Small intestine (tissue), 7 donors: ENCODE measurements at regions not wholly inside any gene's neighbourhood (a gene's known extent, or its start where the extent isn't known, plus 50 kb on each side); places are given as distances from the start of the nearest gene placed in this dataset.
"Not testable (repeated sequence)": the region's sequence is repeated elsewhere in the genome, so short reads cannot be mapped to it uniquely, and the experiment has no call there.

ENCODE experiments used
- DNase-seq, 2 donors: peaks; one replicate each; pipeline versions ENCODE4 v3.0.0 to v3.0.0-alpha.2; 2013
- FAIRE-seq: peaks from 2 replicates; lab custom pipeline; 2012; peaks lifted over from hg19 to GRCh38; lab: Jason Lieb, UNC
- H3K27ac ChIP-seq, 3 donors: one replicate each; pipeline ENCODE4 v1.5.1; 2013; ENCODE audit warnings: low read length in 2 of 3, mild to moderate bottlenecking in 2 of 3, control low read depth in 1 of 3, inconsistent platforms in 1 of 3, low read depth in 1 of 3, moderate library complexity in 1 of 3
- H3K27me3 ChIP-seq, 3 donors: one replicate each; pipeline ENCODE4 v1.6.1; 2013; ENCODE audit warnings: low read length in 3 of 3, inconsistent platforms in 1 of 3; ENCODE audit not compliant: control insufficient read depth in 3 of 3, insufficient read depth in 3 of 3
- H3K36me3 ChIP-seq, 3 donors: one replicate each; pipeline ENCODE4 v1.6.1; 2013; ENCODE audit warnings: low read length in 3 of 3, inconsistent platforms in 1 of 3, low read depth in 1 of 3, mild to moderate bottlenecking in 1 of 3, moderate library complexity in 1 of 3; ENCODE audit not compliant: control insufficient read depth in 3 of 3, insufficient read depth in 2 of 3
- H3K4me1 ChIP-seq, 3 donors: one replicate each; pipeline ENCODE4 v1.6.1; 2013; ENCODE audit warnings: low read length in 2 of 3, inconsistent platforms in 1 of 3, low read depth in 1 of 3, mild to moderate bottlenecking in 1 of 3, moderate library complexity in 1 of 3; ENCODE audit not compliant: control insufficient read depth in 3 of 3, insufficient read depth in 2 of 3
- H3K4me3 ChIP-seq, 3 donors: one replicate each; pipeline ENCODE4 v1.5.1; 2013; ENCODE audit warnings: low read length in 3 of 3, control low read depth in 1 of 3, inconsistent platforms in 1 of 3, low read depth in 1 of 3, mild to moderate bottlenecking in 1 of 3, moderate library complexity in 1 of 3
- H3K9me3 ChIP-seq, 2 donors: one replicate each; pipeline ENCODE4 v1.6.1; 2013; ENCODE audit warnings: low read depth in 1 of 2, low read length in 1 of 2; ENCODE audit not compliant: control insufficient read depth in 2 of 2, insufficient read depth in 1 of 2
- WGBS, 3 donors: extraction: QIAGEN DNeasy Blood & Tissue Kit; methylation state at CpG; one replicate each; pipeline ENCODE4 v1.1.7; 2013; 5-methylcytosine and 5-hydroxymethylcytosine counted together
- donor health status: healthy with polysubstance abuse.
- donor health status: control.
- donor health status: control.
- donor health status: Bipolar disorder and iron deficiency.
- donor health status: healthy.

- Histone ChIP-seq H3K4me3 (no peak overlapping the region), H3K36me3 (no peaks in the 10 kb centered on the region), H3K27me3 (no peaks in the 10 kb centered on the region), H3K27ac (no peak overlapping the region), H3K4me1 (no peaks in the 10 kb centered on the region), H3K9me3 (no peaks in the 10 kb centered on the region)
- WGBS, 3 donors = 66 to 78% (median 72%) methylated on average over 8 of the region's 8 CpGs
- FAIRE-seq (no peak), DNase-seq (no peak)
Measured at GRCh38 chr12:108432423-108433121, 82.5 kb upstream of the FICD start.

GRCh38 chr12:108430926-108431325 lies 84.2 kb upstream of the FICD start:
- Histone ChIP-seq H3K27ac (no peak overlapping the region), H3K4me3 (no peak overlapping the region), H3K36me3 (no peaks in the 10 kb centered on the region), H3K9me3 (no peaks in the 10 kb centered on the region), H3K4me1 (no peaks in the 10 kb centered on the region), H3K27me3 (no peaks in the 10 kb centered on the region)
- DNase-seq = no peak
- FAIRE-seq = no peak
- 52 to 59% (median 55%) methylated on average over 1 of the region's 1 CpG for WGBS, 3 donors

- DNase-seq (no peak), FAIRE-seq (no peak)
- Histone ChIP-seq H3K9me3 (no peaks in the 10 kb centered on the region), H3K27me3 (no peaks in the 10 kb centered on the region), H3K27ac (no peak overlapping the region), H3K36me3 (no peaks in the 10 kb centered on the region), H3K4me1 (no peaks in the 10 kb centered on the region), H3K4me3 (no peak overlapping the region)
- WGBS, 3 donors = 33 to 44% (median 37%) methylated on average over 6 of the region's 6 CpGs
Measured at GRCh38 chr12:108430245-108430644, 84.8 kb upstream of the FICD start.

GRCh38 chr12:108425238-108425795 lies 86.2 kb upstream of the CMKLR1 start:
- Histone ChIP-seq H3K27ac (no peak overlapping the region), H3K9me3 (no peaks in the 10 kb centered on the region), H3K4me3 (no peak overlapping the region), H3K36me3 (no peaks in the 10 kb centered on the region), H3K27me3 (no peaks in the 10 kb centered on the region), H3K4me1 (no peaks in the 10 kb centered on the region)
- no peak for FAIRE-seq
- DNase-seq = no peak

GRCh38 chr12:108424816-108425215 lies 85.7 kb upstream of the CMKLR1 start:
- H3K27ac ChIP-seq = no peak overlapping the region
- H3K9me3 ChIP-seq = no peaks in the 10 kb centered on the region
- FAIRE-seq (no peak), DNase-seq (no peak)
- no peaks in the 10 kb centered on the region for H3K27me3 ChIP-seq
- WGBS, 3 donors = 78 to 86% (median 82%) methylated on average over 3 of the region's 3 CpGs
- H3K4me1 ChIP-seq = no peaks in the 10 kb centered on the region
- no peaks in the 10 kb centered on the region for H3K36me3 ChIP-seq
- H3K4me3 ChIP-seq = no peak overlapping the region

GRCh38 chr12:108424026-108424425 lies 84.9 kb upstream of the CMKLR1 start:
- H3K27ac ChIP-seq = no peak overlapping the region
- H3K4me1 ChIP-seq = no peaks in the 10 kb centered on the region
- no peaks in the 10 kb centered on the region for H3K9me3 ChIP-seq
- H3K27me3 ChIP-seq = no peaks in the 10 kb centered on the region
- DNase-seq (no peak), FAIRE-seq (no peak)
- H3K36me3 ChIP-seq = no peaks in the 10 kb centered on the region
- no peak overlapping the region for H3K4me3 ChIP-seq
- 73 to 76% (median 75%) methylated on average over 4 of the region's 4 CpGs for WGBS, 3 donors

- H3K36me3 ChIP-seq = no peaks in the 10 kb centered on the region
- DNase-seq = no peak
- no peaks in the 10 kb centered on the region for H3K27me3 ChIP-seq
- FAIRE-seq = no peak
- H3K27ac ChIP-seq = no peak overlapping the region
- WGBS, 3 donors = 61 to 81% (median 69%) methylated on average over 4 of the region's 4 CpGs
- H3K4me1 ChIP-seq = no peaks in the 10 kb centered on the region
- no peaks in the 10 kb centered on the region for H3K9me3 ChIP-seq
- H3K4me3 ChIP-seq = no peak overlapping the region
Measured at GRCh38 chr12:108423486-108423885, 84.4 kb upstream of the CMKLR1 start.

- not testable (repeated sequence) for H3K4me3 ChIP-seq, H3K36me3 ChIP-seq, DNase-seq, H3K4me1 ChIP-seq, FAIRE-seq, H3K27ac ChIP-seq, H3K27me3 ChIP-seq, H3K9me3 ChIP-seq
- 51 to 61% (median 55%) methylated on average over 2 of the region's 4 CpGs for WGBS, 3 donors
Measured at GRCh38 chr12:108421082-108421481, 82.0 kb upstream of the CMKLR1 start.

GRCh38 chr12:108420421-108420820 lies 81.3 kb upstream of the CMKLR1 start:
- WGBS, 3 donors = 91 to 95% (median 95%) methylated on average over 20 of the region's 20 CpGs
- not testable (repeated sequence) for H3K4me1 ChIP-seq, H3K4me3 ChIP-seq, H3K27ac ChIP-seq, DNase-seq, FAIRE-seq, H3K36me3 ChIP-seq, H3K9me3 ChIP-seq, H3K27me3 ChIP-seq
